Superior temporal gyrus (tissue), 1 donor: ENCODE measurements at regions not wholly inside any gene's neighbourhood (a gene's known extent, or its start where the extent isn't known, plus 50 kb on each side); places are given as distances from the start of the nearest gene placed in this dataset.
"Not testable (repeated sequence)": the region's sequence is repeated elsewhere in the genome, so short reads cannot be mapped to it uniquely, and the experiment has no call there.

Experiments
- DNase-seq: peaks from one replicate; pipeline ENCODE4 v3.0.0-alpha.2; 2016; ENCODE audit errors: extremely low spot score

DNA sequence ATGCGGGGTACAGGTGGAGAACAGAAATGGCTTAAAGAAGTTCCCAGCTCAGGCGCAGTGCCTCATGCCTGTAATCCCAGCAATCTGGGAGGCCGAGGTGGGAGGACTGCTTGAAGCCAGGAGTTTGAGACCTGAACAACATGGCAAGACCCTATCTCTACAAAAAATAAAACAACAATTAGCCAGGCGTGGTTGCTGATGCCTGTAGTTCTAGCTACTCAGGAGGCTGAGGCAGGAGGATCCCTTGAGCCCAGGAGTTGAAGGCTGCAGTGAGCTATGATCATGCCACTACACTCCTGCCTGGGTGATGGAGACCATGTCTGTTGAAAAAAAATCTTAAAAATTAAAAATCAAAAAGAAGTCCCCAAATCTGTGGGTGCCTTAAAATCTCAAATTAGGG, 228.3 kb upstream of the WSB1 start:
- no peak for DNase-seq

DNA sequence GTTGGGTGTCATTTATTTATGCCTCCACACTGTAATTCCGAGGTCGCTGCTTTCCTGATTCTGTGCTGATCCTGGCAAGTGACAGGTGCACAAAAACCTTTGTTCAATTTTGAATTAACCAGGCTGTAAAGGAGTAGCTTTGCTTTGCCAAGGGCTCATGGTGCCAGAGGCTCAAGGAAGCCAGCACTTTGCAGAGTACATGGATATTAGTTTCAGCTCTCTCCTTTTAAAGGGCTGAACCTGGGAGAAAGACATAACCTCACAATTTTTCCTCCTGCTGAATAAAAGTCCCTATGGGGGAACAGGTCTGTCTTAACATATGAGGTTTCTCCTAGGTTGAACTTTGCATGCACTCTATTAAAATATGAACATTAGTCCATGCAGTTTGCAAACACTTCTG, 227.6 kb upstream of the WSB1 start:
- no peak for DNase-seq

DNA sequence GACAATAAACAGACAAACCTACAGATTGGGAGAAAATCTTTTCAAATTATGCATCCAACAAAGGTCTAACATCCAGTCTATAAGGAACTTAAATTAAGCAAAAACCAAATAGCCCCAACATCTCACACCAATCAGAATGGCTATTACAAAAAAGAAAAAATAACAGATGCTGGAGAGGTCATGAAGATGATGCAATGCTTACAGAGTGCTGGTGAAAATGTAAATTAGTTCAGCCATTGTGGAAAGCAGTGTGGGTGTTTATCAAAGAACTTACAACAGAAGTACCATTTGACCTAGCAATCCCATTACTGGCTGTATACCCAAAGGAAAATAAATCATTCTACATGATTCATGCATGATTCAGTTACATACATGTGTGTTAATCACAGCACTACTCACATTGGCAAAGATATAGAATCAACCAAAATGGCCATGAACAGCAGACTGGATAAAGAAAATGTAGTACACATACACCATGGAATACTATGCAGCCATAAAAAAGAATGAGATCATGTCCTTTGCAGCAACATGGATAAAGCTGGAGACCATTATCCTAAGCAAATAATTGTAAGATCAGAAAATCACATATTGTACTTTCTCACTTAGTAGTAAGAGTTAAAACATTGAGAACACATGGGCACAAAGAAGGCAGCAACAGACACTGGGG, 223.9 kb upstream of the WSB1 start:
- DNase-seq: no peak

DNA sequence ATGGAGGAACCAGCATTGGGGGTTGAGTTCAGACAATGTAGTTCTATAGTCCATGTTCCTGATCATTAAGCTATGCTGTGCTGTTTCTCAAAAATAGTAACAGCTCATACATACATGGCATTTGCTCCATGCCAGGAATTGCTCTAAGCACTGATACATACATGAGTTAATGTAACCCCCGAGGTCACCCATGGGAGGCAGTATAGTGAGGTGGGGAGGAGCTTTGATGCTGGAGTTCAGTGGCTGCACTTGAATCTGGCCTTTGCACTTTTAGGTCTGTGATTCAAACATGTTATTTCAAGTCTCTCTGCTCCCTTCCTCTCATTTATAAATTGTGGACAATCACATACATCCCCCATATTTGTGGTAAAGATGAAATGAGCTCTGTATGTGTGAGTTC, 223.1 kb upstream of the WSB1 start:
- DNase-seq: no peak

DNA sequence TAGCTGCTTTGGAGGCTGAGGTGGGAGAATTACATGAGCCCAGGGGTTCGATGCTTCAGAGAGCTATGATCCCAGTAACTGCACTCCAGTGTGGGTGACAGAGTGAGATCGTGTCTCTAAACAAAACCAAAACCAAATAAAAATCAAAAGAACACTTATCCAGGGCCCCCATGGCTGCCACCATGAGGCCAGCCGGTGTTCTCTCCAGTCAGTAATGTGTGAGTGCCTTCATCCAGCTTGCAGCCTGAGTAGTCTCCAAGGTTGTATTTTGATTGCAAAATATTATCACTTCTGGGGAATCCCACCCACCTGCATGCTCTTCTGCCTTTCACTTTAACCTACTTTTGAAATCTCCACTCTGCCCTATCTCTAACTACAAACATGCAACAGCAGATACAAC, 221.0 kb upstream of the WSB1 start:
- no peak for DNase-seq

DNA sequence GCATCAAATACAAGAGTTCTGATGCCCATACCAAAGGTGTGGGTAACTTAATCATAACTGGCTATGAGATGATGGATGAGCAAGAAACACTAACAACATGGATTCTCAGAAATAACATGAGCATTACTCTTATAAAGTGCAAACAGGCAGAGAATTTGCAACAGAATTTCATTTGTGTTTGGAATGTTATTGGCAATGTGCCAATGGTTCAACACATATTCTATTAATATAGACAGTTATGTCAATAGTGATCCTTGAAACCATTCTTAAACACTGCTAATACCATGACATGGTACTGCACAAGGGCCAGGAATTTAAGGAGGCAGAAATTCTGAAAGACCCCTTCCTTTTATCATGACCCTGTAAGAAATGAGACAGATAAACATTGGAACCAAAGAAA, 217.1 kb upstream of the WSB1 start:
- no peak for DNase-seq

DNA sequence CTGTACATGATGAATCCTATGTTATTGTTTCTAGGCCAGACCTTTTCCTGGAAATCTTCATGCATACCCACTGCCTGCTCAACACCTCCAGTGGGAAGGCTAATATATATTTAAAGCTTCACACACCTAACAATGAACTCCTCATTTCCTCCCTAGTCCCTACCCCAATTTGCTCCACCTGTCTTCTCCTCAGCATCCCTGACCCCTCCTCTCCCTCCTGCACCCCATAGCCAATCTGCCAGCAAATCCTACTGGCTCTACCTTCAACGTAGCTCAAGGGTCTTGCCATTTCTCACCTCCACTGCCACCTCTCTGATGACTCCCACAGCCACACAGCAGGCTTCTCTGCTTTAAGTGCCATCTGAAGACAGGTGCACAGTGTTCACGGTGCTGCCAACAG, 215.6 kb upstream of the WSB1 start:
- no peak for DNase-seq

DNA sequence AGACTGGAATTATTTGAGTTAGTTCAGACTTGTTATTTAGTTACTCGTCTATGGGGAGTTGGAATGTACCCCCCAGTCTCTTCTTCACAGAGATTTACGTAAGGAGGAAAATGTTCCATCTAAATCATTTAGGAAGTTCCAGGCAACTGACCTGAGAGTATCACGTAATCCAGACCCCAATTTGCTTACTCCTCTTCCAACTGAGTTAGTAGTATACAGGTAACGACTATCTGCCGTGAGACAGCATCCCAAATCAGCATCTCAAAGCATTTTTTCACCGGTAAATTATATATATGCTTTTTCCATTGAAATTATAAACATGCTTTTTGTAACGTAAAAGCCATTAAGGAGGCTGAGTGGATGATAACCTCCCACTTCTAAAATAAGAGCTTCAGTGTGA, 214.3 kb upstream of the WSB1 start:
- no peak for DNase-seq

DNA sequence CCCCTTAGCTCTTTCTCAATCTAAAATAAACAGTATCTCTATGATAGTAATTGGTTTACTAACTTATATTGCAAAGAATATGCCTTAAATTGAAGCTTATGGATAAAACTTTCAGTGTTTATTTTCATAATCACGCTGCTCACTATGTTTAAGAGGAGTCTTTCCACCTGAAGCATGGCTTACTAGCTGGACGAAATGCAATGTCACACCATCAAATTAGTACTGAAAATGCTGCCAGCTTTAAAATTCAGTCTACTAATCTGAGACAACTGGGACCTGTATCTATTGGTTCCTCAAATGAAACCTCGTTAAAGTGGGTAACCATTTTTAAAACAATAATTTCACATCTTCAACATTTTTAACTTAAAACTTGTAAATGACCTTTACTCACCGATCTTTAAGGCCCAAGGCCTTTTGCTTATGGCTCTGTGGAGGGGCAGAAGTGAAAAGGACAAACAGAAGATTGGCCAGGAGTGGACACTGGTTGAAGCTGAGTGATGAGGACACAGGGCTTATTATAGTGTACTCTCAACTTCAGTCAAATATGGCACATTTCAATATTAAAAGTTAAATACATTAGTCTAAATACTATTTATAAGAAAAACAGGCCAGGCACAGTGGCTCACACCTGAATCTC, 212.8 kb upstream of the WSB1 start:
- no peak for DNase-seq

DNA sequence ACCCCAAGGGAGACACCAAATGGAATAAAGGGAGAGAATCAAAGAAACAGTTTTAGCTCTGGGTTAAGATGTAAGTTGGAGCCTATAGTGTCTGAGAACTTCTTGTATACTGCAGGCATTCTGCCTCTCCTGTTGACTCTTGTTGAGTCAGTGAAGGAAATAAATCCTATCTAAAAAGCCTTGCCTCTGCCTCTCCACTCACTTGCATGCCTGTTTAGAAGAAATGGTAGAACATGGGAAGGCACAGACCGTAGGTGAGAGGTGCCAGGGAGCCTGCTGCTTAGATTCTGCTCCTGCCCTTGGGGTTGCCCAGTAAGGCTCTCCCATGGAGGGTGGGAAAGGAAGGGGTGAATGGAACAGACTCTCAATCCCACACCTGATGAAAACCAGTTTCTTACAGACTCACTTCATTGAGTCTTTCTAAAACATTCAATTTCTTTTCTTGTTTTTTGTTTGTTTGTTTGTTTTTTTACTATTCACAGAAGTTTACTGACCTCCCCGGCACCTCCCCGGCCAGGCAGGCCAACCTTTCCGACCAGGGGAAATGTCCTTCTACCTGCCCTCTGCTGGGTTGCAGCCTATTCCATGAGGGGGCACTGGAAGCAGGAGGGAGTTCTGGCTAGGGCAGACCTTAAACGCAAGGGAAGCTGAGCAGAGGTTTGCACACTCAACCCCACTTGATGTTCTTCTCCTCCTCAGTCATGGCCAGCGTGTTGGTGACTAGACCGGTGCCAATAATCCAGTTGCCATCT, 211.7 kb upstream of the WSB1 start:
- no peak for DNase-seq

DNA sequence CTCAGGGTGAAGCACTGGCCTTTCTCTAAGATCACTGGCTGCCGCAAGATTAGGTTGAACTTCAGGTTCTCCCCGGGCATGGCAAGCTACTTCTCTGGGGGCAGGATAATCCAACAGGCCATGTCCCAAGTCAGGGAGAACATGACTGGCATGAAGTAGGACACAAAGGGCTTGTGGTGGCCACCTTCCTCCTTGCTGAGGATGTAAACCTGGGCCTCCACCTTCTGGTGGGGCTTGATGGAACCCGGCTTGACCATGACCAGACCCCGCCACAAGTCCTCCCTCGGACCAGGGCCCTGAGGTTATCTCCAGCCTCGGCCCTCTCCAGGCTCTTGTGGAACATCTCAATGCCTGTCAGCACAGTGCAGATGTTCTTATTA, 211.1 kb upstream of the WSB1 start:
- DNase-seq: no peak

DNA sequence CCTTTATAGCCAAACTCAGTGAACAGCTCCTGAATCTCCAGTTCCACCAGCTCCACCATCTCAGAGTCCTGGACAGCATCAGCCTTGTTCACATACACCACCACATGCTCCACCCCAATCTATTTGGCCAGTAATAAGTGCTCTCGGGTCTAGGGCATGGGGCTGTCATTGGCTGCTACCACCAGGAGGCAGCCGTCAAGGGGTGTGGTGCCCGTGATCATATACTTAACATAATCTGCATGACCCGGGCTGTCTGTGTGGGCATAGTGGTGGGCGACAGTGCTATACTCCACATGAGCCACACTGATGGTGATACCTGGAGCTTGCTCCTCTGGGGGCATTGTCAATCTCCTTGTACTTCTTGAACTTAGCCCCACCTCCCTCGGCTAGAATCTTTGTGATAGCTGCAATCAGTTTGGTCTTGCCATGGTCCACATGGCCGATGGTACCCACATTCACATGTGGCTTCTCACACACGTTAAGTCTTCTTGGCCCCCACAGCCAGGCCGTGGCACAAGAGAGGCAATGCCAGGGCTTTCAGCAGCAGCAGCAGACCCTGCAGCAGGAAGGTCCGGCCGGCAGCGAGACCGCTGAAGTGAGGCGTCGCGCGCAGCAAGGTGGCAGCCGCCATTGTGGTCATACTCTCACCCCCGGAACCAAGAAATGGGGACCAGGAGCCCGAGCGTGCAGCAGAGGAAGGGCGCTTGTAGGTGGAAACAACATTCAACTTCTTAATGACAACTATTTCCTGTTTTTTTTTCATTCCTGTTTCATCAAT, 210.3 kb upstream of the WSB1 start:
- DNase-seq: no peak

DNA sequence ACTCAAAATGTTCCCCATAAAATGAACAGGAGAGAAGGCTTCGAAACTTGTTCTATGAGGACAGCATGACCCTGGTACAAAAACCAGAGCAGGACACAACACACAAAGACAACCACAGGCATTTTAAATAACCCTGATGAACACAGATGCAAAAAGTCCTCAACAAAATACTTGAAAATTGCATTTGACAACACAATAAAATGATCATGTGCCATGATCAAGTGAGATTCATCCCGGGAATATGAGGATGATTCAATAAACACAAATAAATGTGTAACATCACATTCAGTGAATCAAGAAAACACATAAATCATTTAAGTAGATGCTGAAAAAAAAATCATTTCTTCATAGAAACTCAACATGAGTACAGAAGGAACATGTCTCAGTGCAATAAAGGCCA, 208.4 kb upstream of the WSB1 start:
- DNase-seq: no peak

DNA sequence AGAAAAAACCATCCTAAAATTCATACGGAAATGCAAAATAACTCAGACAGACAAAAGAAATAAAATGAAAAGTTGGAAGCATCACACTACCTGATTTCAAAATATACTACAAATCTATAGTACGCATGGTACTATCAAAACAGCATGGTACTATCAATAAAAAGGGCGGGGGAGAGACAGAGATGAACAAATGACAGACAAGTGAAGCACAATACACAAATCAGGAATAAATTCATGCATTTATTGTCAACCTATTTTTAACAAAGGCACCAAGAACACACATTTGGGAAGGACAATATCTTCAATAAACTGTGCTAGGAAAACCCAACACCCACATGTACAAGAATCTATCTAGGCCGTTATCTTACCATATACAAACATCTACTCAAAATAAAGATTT, 207.4 kb upstream of the WSB1 start:
- DNase-seq: no peak

DNA sequence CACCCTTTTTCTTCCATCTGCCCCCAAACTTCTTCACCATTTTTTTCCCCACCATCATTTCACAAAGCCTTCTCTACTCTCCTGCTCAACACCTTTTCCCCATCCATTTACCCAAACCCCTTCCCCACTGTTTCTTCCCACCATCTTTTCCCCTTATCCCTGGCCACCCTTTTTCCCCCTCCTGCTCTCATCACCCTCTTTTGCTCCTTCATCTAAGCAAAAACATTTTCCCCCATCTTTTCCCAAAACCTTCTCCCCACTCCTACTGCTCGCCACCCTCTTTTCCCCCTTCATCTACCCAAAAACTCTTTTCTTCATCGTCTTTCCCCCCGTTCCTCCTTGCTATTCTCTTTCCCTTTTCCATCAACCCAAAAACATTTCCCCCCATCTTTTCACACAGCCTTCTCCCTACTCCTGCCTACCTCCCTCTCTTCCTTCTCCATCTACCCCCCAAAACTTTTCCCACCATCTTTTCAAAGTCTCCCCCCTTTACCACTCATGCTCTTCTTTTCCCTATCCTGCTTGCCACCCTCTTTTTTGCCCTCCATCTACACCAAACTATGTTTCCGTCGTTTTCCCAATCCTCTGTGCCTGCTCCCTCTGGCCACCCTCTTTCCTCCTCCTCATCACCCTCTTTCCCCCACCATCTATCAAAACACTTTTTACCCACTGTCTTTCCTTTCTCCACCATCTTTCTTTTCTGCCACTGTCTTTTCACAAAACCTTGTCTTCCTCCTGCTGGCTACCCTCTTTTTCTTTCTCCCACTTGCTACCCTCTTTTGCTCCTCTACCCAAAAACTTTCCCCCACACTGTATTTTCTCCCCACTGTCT, 205.8 kb upstream of the WSB1 start:
- DNase-seq: no peak

DNA sequence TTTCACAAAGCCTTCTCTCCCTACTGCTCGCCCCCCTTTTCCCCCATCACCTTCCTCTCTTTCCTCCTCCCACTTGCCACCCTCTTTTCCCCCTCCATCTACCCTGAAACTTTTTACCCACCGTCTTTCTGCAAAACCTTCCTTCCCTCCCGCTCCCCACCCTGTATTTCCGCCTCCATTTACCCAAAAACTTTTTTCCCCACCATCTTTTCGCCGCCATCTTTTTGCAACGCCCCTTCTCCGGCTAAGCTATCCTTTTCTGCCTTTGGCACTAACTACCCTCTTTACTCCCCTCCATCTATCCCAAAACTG, 205.2 kb upstream of the WSB1 start:
- DNase-seq: no peak

DNA sequence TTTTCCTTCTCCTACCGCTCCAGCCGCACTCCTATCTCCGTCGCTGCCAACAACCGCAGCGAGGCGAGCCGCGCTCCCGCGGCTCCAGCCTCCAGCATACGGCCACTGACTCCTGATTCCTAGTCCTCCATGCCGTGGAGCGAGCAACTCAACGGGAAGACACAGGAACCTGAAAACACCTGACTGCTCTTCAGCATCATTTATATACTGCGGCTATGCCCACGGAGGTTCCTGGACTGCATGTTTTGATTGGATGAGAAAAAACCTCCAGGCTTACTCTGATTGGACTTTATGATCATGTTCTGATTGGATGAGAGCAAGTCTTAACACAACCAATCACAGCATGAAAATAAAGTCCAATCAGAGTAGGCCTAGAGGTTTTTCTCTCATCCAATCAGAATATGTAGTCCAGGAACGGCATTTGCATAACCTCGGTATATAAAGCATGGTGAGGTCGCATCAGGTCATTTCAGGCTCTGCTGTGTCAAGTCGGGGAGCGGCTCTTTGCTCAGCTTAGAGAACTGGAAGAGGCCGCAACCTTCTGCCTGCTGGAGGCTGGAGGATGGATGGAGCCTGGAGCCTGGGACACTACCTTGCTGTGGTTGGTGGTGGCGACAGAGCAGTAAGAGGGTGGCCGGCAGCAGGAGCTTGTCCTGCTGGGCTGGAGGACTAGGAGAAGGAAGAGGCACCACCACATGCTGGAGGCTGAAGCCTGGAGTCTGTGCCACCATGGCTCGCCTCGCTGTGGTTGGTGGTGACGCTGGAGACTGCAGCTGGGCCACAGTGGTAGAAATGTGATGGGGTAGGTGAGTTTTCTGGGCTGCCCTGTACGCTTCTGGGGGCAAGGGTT, 204.6 kb upstream of the WSB1 start:
- DNase-seq: not testable (repeated sequence)

DNA sequence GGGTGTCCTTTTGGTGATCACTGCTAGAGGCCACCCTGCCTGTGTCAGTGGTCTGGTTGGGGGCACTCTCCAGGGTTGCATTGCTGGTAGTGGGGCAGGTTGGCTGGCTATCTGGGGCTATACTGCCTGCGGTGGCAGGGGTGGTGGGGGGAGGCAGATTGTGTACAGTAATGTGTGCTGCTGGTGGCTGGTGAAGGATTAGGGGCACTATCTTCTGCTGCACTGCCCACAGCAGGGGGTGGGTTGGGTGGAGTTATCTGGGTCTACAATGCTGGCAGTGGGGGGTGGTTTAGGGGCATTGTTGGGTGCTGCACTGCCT, 204.0 kb upstream of the WSB1 start:
- DNase-seq: no peak

DNA sequence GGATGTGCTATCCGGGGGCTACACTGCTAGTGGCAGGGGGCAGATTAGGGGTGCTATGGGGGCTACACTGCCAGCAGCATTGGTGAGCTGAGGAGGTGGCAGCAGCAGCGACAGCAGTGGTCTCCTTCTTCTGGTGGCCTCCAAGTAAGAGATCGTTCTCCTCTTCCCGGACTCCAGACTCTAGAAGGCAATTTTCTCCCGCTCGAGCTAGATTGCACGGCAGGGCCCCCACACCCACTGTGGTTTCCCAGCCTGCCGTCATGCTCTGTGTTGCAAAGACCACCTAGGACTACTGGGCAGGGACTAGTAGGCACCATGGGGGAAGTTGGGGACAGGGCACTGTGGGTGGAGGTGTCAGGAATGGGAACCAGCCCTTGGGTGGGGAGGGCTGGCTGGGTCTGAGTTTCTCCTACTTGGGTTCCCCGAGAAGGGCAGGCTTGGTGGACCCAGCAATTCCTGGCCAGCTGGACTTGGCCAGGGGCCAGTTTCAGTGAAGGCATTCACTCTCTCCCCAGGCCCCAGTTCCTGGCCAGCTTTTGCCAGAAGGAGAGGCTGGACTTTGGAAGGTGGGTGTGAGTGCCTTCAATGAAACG, 203.4 kb upstream of the WSB1 start:
- DNase-seq: not testable (repeated sequence)

DNA sequence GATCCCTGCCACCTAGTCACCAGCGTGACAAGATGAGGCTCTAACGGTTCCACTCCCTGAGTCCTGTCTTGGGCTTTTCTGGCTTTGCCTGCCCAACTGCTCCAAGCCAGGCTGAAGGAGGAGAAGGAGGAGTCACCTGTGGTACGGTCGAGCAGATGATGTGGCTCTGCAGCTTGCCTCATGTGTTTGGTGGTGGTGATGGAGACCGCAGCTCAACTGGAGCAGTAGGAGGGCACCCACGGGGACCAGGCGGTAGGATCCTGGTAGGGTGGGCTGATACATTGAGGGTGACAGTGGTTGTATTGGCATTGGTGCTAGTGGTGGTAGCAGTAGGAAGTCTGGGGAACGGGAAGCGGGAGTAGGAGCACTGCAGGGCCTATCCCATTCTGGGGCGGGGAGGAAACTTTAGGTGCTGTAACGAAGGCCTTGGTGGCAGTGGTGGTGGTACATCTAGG, 202.8 kb upstream of the WSB1 start:
- DNase-seq: no peak

DNA sequence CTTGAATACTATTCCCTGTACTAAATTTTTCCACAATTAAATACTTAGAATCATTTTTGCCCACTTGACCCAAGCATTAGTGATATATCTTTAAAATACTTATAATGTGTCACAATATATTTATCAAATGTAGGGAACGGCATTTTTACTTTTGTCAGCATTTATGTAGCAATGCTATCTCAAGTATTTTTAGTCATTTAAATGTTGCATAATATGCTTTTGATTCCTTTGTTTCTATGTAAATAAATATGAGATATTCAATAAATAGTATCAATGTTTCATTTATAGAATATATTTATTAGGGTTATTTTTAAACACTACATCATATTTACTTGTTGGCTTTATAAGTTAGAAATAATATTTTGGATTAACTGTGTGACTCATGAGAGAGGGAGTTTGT, 199.7 kb upstream of the WSB1 start:
- not testable (repeated sequence) for DNase-seq
